ENCODE measurements at regions not wholly inside any gene's neighbourhood (a gene's known extent, or its start where the extent isn't known, plus 50 kb on each side); places are given as distances from the start of the nearest gene placed in this dataset.

- H3K27ac ChIP-seq (ENCODE audit: low read depth in 2 of 2, low read length in 1 of 2): no peak overlapping the region
- H3K4me1 ChIP-seq (ENCODE audit: control insufficient read depth in 2 of 2, insufficient read depth in 2 of 2, low read length in 1 of 2): no peaks in the 10 kb centered on the region
- no peaks in the 10 kb centered on the region for H3K36me3 ChIP-seq (ENCODE audit: control insufficient read depth in 2 of 2, insufficient read depth in 2 of 2, low read length in 1 of 2)
- no peaks in the 10 kb centered on the region for H3K9me3 ChIP-seq (ENCODE audit: control insufficient read depth in 2 of 2, insufficient read depth in 1 of 2, low read depth in 1 of 2, low read length in 1 of 2)
- H3K4me3 ChIP-seq (ENCODE audit: low read depth in 1 of 2, low read length in 2 of 2): no peak overlapping the region
- WGBS, 2 donors: 16 to 79% methylated on average over 2 of the region's 2 CpGs
- peaks cover 0 to 4% of the 10 kb centered on the region in 2 donors for H3K27me3 ChIP-seq (ENCODE audit: control insufficient read depth in 1 of 2, insufficient read depth in 2 of 2, low read length in 2 of 2)
These were observed 160.8 kb upstream of the LNX1 start for GRCh38 chr4:53752124-53752523.

DNA sequence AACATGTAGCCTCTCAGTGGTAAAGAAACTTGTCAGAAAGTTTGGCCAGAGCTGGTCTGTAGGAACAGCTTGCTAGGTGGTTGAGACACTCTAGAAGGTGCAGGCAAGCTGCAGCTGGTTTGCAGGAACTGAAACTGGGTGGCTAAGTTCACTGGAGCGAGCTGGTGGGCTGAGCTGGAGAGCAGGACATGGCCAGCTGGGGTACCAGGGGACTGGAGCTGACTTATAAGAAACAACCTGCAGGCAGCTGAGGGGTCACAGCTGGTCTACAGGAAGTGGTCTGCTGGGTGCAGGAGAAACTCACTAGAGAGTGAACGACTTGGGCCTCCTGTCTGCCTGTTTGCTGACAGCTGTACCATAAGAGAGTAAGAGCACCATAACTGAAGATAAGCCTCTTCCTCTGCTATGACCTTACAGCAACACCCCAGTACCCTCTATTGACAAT, 157.1 kb upstream of the LNX1 start:
- Histone ChIP-seq H3K4me1 (ENCODE audit: control insufficient read depth in 2 of 2, insufficient read depth in 2 of 2, low read length in 1 of 2) (no peaks in the 10 kb centered on the region), H3K27me3 (ENCODE audit: control insufficient read depth in 1 of 2, insufficient read depth in 2 of 2, low read length in 2 of 2) (peaks cover 0 to 4% of the 10 kb centered on the region in 2 donors), H3K9me3 (ENCODE audit: control insufficient read depth in 2 of 2, insufficient read depth in 1 of 2, low read depth in 1 of 2, low read length in 1 of 2) (no peaks in the 10 kb centered on the region), H3K36me3 (ENCODE audit: control insufficient read depth in 2 of 2, insufficient read depth in 2 of 2, low read length in 1 of 2) (no peaks in the 10 kb centered on the region), H3K27ac (ENCODE audit: low read depth in 2 of 2, low read length in 1 of 2) (no peak overlapping the region), H3K4me3 (ENCODE audit: low read depth in 1 of 2, low read length in 2 of 2) (no peak overlapping the region)
- 73 to 76% methylated on average over 2 of the region's 2 CpGs for WGBS, 2 donors

- H3K4me1 ChIP-seq (ENCODE audit: control insufficient read depth in 2 of 2, insufficient read depth in 2 of 2, low read length in 1 of 2): no peaks in the 10 kb centered on the region
- H3K9me3 ChIP-seq (ENCODE audit: control insufficient read depth in 2 of 2, insufficient read depth in 1 of 2, low read depth in 1 of 2, low read length in 1 of 2): no peaks in the 10 kb centered on the region
- 87% methylated on average over 5 of the region's 5 CpGs for WGBS, 2 donors
- no peaks in the 10 kb centered on the region for H3K36me3 ChIP-seq (ENCODE audit: control insufficient read depth in 2 of 2, insufficient read depth in 2 of 2, low read length in 1 of 2)
- no peak overlapping the region for H3K27ac ChIP-seq (ENCODE audit: low read depth in 2 of 2, low read length in 1 of 2)
- no peak overlapping the region for H3K4me3 ChIP-seq (ENCODE audit: low read depth in 1 of 2, low read length in 2 of 2)
- peaks cover 0 to 4% of the 10 kb centered on the region in 2 donors for H3K27me3 ChIP-seq (ENCODE audit: control insufficient read depth in 1 of 2, insufficient read depth in 2 of 2, low read length in 2 of 2)
These were observed 156.1 kb upstream of the LNX1 start for GRCh38 chr4:53747401-53747800.

DNA sequence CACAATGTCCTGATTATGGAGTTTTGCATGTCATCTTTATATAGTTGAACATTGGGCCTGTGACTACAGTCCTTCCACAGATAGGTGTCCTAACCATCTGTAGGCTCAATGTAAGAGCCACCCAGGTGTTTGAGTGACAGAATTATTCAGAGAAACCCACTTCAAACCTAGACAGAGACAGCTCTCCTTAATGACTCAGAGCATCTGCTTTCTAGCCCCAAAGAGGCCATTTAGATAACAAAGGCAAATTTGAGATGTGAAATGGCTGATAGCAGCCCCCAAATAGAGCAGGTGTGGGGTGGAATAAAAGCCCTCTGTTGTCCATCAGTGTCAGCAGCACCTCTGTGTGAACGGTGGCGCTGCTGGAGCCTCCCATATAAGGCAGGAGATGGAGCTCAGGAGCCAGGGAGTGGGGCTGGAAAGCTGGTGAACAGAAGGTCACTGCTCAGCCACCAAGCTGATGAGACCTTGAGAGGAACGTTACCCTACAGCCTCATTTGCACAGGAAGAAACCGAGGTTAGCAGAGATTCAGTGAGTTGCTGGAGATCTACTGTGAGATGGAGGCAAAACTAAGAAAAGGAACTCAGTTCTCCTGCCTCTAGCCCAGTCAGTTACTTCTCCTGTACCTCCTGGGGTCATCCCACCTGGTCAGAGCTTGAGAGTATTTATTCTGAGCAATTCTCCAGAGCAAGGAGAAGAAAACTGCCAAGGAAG, 153.3 kb upstream of the LNX1 start:
- H3K27ac ChIP-seq (ENCODE audit: low read depth in 2 of 2, low read length in 1 of 2): no peak overlapping the region
- H3K27me3 ChIP-seq (ENCODE audit: control insufficient read depth in 1 of 2, insufficient read depth in 2 of 2, low read length in 2 of 2): no peaks in the 10 kb centered on the region
- WGBS, 2 donors: 52 to 72% methylated on average over 4 of the region's 4 CpGs
- no peaks in the 10 kb centered on the region for H3K9me3 ChIP-seq (ENCODE audit: control insufficient read depth in 2 of 2, insufficient read depth in 1 of 2, low read depth in 1 of 2, low read length in 1 of 2)
- no peaks in the 10 kb centered on the region for H3K4me1 ChIP-seq (ENCODE audit: control insufficient read depth in 2 of 2, insufficient read depth in 2 of 2, low read length in 1 of 2)
- no peak overlapping the region for H3K4me3 ChIP-seq (ENCODE audit: low read depth in 1 of 2, low read length in 2 of 2)
- no peaks in the 10 kb centered on the region for H3K36me3 ChIP-seq (ENCODE audit: control insufficient read depth in 2 of 2, insufficient read depth in 2 of 2, low read length in 1 of 2)

DNA sequence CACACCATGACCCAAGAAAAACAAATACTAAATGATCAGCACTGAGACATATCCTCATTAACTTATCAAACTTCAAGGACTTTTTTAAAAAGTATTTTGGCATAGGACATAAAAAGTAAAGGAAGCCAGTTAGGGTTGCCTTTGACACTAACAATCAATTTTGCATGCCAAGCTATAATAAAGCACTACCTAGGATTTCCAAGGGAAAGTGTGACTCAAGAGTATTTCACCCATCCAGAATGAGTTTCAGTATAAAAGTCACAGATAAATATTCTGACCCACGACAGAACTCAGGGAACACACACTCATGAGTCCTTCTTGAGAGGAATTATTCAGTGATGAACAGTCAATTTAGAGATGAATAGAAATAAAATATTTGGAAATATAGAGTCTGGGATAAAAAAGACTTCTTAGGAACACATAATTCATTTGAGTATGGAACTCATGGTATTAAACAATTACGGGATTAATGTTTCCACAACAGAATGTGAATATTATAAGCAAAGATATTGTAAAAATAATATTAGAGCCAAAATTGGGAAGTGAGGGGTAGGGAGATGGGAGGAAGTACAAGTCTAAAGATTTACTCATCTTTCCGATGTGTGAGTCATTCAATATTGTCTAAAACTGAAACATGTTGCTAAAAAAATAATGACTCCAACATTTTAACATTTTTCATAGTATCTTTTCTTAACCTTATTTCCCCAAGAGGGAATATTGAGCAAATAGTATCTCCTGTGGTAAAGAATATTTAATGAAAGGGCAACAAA, 143.5 kb upstream of the LNX1 start:
- Histone ChIP-seq H3K4me3 (ENCODE audit: low read depth in 1 of 2, low read length in 2 of 2) (no peak overlapping the region), H3K4me1 (ENCODE audit: control insufficient read depth in 2 of 2, insufficient read depth in 2 of 2, low read length in 1 of 2) (no peaks in the 10 kb centered on the region), H3K9me3 (ENCODE audit: control insufficient read depth in 2 of 2, insufficient read depth in 1 of 2, low read depth in 1 of 2, low read length in 1 of 2) (no peaks in the 10 kb centered on the region), H3K27me3 (ENCODE audit: control insufficient read depth in 1 of 2, insufficient read depth in 2 of 2, low read length in 2 of 2) (no peaks in the 10 kb centered on the region), H3K36me3 (ENCODE audit: control insufficient read depth in 2 of 2, insufficient read depth in 2 of 2, low read length in 1 of 2) (no peaks in the 10 kb centered on the region), H3K27ac (ENCODE audit: low read depth in 2 of 2, low read length in 1 of 2) (no peak overlapping the region)
- WGBS, 2 donors: 31 to 43% methylated on average over 3 of the region's 3 CpGs

DNA sequence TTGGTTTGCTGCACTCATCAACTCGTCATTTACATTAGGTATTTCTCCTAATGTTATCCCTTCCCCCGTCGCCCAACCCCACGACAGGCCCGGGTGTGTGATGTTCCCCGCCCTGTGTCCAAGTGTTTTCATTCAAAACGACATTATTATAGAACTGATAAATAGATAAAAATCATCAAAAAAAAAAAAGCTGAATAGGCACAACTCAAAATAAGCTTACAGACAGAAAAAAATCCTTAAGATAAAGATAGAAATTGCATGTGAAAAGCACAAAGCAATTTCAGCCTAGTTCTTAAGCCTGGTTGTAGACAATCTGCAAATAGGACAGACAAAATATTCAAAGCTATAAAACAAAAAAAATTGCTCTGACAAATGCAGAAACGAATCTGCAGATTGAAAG, 142.9 kb upstream of the LNX1 start:
- Histone ChIP-seq H3K4me1 (ENCODE audit: control insufficient read depth in 2 of 2, insufficient read depth in 2 of 2, low read length in 1 of 2) (no peaks in the 10 kb centered on the region), H3K4me3 (ENCODE audit: low read depth in 1 of 2, low read length in 2 of 2) (no peak overlapping the region), H3K27ac (ENCODE audit: low read depth in 2 of 2, low read length in 1 of 2) (no peak overlapping the region), H3K36me3 (ENCODE audit: control insufficient read depth in 2 of 2, insufficient read depth in 2 of 2, low read length in 1 of 2) (no peaks in the 10 kb centered on the region), H3K9me3 (ENCODE audit: control insufficient read depth in 2 of 2, insufficient read depth in 1 of 2, low read depth in 1 of 2, low read length in 1 of 2) (no peaks in the 10 kb centered on the region), H3K27me3 (ENCODE audit: control insufficient read depth in 1 of 2, insufficient read depth in 2 of 2, low read length in 2 of 2) (no peaks in the 10 kb centered on the region)
- WGBS, 2 donors: 64 to 69% methylated on average over 8 of the region's 8 CpGs

DNA sequence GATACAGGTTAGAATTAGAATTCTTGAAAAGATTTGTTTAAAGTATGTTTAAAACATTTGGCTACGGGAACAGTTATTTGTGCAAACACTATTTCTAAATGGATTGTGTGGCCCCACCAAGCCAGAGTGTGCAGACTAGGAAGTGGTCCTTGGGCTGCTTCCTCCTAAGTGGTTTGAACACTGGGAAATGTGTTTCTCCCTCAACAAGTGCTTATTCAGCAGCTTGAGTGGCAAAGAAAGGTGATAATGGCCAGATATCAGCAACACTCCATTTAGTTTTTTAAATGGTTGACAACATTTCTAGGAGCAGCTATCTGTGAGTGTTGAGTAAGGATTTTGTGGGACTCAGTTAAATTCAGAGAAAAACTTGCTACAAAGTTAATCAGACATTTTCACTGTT, 141.4 kb upstream of the LNX1 start:
- 78 to 83% methylated on average over 1 of the region's 1 CpG for WGBS, 2 donors
- no peaks in the 10 kb centered on the region for H3K9me3 ChIP-seq (ENCODE audit: control insufficient read depth in 2 of 2, insufficient read depth in 1 of 2, low read depth in 1 of 2, low read length in 1 of 2)
- H3K27me3 ChIP-seq (ENCODE audit: control insufficient read depth in 1 of 2, insufficient read depth in 2 of 2, low read length in 2 of 2): no peaks in the 10 kb centered on the region
- H3K4me1 ChIP-seq (ENCODE audit: control insufficient read depth in 2 of 2, insufficient read depth in 2 of 2, low read length in 1 of 2): no peaks in the 10 kb centered on the region
- H3K4me3 ChIP-seq (ENCODE audit: low read depth in 1 of 2, low read length in 2 of 2): no peak overlapping the region
- no peak overlapping the region for H3K27ac ChIP-seq (ENCODE audit: low read depth in 2 of 2, low read length in 1 of 2)
- H3K36me3 ChIP-seq (ENCODE audit: control insufficient read depth in 2 of 2, insufficient read depth in 2 of 2, low read length in 1 of 2): no peaks in the 10 kb centered on the region

DNA sequence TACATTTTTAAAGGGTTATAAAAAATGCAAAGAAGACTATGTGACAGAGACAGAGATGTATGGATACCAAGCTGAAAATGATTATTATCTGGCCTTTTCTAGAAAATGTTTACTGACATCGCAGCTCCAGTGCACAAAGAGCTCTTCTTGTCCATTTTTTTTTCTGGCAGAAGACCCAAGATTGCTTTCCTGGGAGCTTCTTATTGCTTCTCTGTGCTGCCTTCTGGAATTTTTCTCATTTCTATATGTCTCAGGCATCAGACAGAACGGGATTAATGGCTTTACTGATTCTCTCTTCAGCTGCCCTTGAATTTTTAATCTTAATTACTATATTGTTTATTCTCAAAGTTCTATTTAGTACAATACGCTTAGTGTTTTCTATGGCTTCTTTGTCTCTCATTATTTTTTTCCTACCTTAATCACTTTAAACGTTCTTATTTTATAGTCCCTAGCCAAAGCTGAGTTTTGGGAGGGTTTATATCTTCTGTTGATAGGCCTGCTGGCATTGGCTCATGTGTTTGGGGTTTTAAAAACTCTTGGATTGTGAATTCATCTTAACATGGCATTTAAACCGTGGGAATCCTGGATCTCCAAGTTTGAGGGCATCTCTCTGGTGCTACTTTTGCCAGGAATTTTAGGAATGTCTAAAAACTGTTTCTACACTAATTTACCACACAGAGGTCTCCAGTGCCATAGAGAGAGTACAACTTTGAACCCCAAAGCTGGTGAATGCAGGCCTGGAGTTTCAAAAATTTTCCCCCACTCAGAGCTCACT, 138.9 kb upstream of the LNX1 start:
- Histone ChIP-seq H3K4me1 (ENCODE audit: control insufficient read depth in 2 of 2, insufficient read depth in 2 of 2, low read length in 1 of 2) (no peaks in the 10 kb centered on the region), H3K36me3 (ENCODE audit: control insufficient read depth in 2 of 2, insufficient read depth in 2 of 2, low read length in 1 of 2) (no peaks in the 10 kb centered on the region), H3K4me3 (ENCODE audit: low read depth in 1 of 2, low read length in 2 of 2) (no peak overlapping the region), H3K27ac (ENCODE audit: low read depth in 2 of 2, low read length in 1 of 2) (no peak overlapping the region), H3K27me3 (ENCODE audit: control insufficient read depth in 1 of 2, insufficient read depth in 2 of 2, low read length in 2 of 2) (no peaks in the 10 kb centered on the region), H3K9me3 (ENCODE audit: control insufficient read depth in 2 of 2, insufficient read depth in 1 of 2, low read depth in 1 of 2, low read length in 1 of 2) (no peaks in the 10 kb centered on the region)
- WGBS, 2 donors: 62 to 67% methylated on average over 5 of the region's 5 CpGs

DNA sequence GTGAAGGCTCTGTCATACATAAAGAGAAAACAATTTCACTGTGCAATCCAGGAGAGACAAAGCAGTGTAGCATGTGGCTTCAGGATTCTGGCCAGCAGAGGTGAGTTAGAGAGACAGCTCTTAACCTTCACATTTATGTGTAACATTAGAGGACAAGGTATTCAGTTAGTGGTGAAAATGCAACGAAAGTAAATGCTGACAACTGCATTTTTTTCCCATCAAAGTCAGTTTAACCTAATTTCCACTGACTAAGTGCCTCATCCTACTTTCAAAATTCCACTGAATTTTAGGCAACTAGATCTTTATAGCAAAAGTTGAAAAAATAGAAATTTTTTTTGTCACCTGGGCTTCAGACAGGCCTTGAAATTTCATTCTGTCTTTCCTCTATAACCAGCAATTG, 130.8 kb upstream of the LNX1 start:
- H3K4me1 ChIP-seq (ENCODE audit: control insufficient read depth in 2 of 2, insufficient read depth in 2 of 2, low read length in 1 of 2): no peaks in the 10 kb centered on the region
- no peaks in the 10 kb centered on the region for H3K27me3 ChIP-seq (ENCODE audit: control insufficient read depth in 1 of 2, insufficient read depth in 2 of 2, low read length in 2 of 2)
- no peak overlapping the region for H3K4me3 ChIP-seq (ENCODE audit: low read depth in 1 of 2, low read length in 2 of 2)
- H3K9me3 ChIP-seq (ENCODE audit: control insufficient read depth in 2 of 2, insufficient read depth in 1 of 2, low read depth in 1 of 2, low read length in 1 of 2): no peaks in the 10 kb centered on the region
- 87 to 90% methylated on average over 1 of the region's 1 CpG for WGBS, 2 donors
- H3K36me3 ChIP-seq (ENCODE audit: control insufficient read depth in 2 of 2, insufficient read depth in 2 of 2, low read length in 1 of 2): no peaks in the 10 kb centered on the region
- no peak overlapping the region for H3K27ac ChIP-seq (ENCODE audit: low read depth in 2 of 2, low read length in 1 of 2)
